Psoas muscle (tissue), 7 donors: ENCODE measurements at regions not wholly inside any gene's neighbourhood (a gene's known extent, or its start where the extent isn't known, plus 50 kb on each side); places are given as distances from the start of the nearest gene placed in this dataset.

Experiments
- ATAC-seq, 4 donors: fragments of 200-7000 bp; cut with Tn5 transposase; one replicate each; pipeline ENCODE4 v1.9.1; 2020; ENCODE audit warnings: moderate library complexity in 3 of 4, mild to moderate bottlenecking in 2 of 4
- DNase-seq, 2 donors: peaks; one replicate each; pipeline ENCODE4 v3.0.0-alpha.2; 2020
- H3K27ac ChIP-seq: fragments of 200-600 bp; one replicate; pipeline ENCODE4 v1.8.0; 2022
- H3K27me3 ChIP-seq, 3 donors: fragments of 200-600 bp in 1 of 3; one replicate each; pipeline versions ENCODE4 v1.6.1 to v1.8.0; 2013 to 2022; ENCODE audit warnings: low read length in 2 of 3, mild to moderate bottlenecking in 2 of 3, moderate library complexity in 1 of 3; ENCODE audit not compliant: insufficient read depth in 3 of 3
- H3K36me3 ChIP-seq, 2 donors: fragments of 200-600 bp in 1 of 2; one replicate each; pipeline versions ENCODE4 v1.6.1 to v1.8.0; 2013 to 2022; ENCODE audit warnings: low read depth in 1 of 2, mild to moderate bottlenecking in 1 of 2, moderate library complexity in 1 of 2; ENCODE audit not compliant: insufficient read depth in 1 of 2
- H3K4me1 ChIP-seq: fragments of 200-600 bp; one replicate; pipeline ENCODE4 v1.8.0; 2022
- H3K4me3 ChIP-seq: fragments of 200-600 bp; one replicate; pipeline ENCODE4 v1.8.0; 2022; ENCODE audit warnings: mild to moderate bottlenecking
- H3K9me3 ChIP-seq: fragments of 200-600 bp; one replicate; pipeline ENCODE4 v1.8.0; 2022
- WGBS, 3 donors: extraction: QIAGEN DNeasy Blood & Tissue Kit; methylation state at CpG; one replicate each; pipeline versions ENCODE4 v1.1.6 to v1.1.7; 2013; 5-methylcytosine and 5-hydroxymethylcytosine counted together
- intact Hi-C, 2 donors: fragments of 100-400 bp; cut with DNase I; formaldehyde crosslinking; loops; one replicate each; pipeline versions ENCODE4 v1.11.0 to v1.14.2; 2022
- TF ChIP-seq, protein P1 (sequence below): fragments of 200-600 bp; IDR thresholded peaks from one replicate; pipeline ENCODE4 v1.8.0; 2022; ENCODE audit warnings: antibody characterized with exemption
- donor health status: healthy with polysubstance abuse.
- donor health status: DM: no; HTN: no; CAD: no; lungs with moderate emphysema.
- donor health status: Bipolar disorder and iron deficiency.
- donor health status: healthy.
- donor health status: DM: yes; HTN: yes; CAD: no.
- donor health status: DM: no; HTN: no; CAD: no.
- donor health status: DM: yes; HTN: yes; CAD: no.

DNA sequence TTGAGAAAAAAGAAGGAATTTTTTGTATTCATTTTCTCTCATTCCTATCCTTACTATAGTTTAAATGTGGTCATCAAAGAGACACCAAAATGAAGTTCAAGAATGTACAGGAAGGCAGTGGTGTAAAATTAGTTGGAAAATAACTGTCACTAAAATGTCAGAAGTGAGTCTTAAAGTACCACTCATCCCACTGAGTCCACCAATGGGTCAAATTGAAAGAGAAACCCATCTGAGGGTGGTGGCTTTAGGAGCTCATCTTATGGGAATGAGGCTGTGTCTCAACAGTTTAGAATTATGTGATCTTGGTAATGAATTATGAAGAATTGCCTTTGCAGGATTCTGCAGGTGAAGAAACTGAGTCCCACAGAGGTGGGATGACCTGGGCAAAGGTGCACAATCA, 403.5 kb downstream of the FGF9 start:
- Histone ChIP-seq H3K9me3 (no peaks in the 10 kb centered on the region), H3K4me3 (no peak overlapping the region), H3K36me3 (no peaks in the 10 kb centered on the region), H3K4me1 (no peaks in the 10 kb centered on the region), H3K27ac (no peak overlapping the region), H3K27me3 (no peaks in the 10 kb centered on the region)
- no peak for DNase-seq
- intact Hi-C loops, result no loop called here
- TF ChIP-seq, protein P1, sequence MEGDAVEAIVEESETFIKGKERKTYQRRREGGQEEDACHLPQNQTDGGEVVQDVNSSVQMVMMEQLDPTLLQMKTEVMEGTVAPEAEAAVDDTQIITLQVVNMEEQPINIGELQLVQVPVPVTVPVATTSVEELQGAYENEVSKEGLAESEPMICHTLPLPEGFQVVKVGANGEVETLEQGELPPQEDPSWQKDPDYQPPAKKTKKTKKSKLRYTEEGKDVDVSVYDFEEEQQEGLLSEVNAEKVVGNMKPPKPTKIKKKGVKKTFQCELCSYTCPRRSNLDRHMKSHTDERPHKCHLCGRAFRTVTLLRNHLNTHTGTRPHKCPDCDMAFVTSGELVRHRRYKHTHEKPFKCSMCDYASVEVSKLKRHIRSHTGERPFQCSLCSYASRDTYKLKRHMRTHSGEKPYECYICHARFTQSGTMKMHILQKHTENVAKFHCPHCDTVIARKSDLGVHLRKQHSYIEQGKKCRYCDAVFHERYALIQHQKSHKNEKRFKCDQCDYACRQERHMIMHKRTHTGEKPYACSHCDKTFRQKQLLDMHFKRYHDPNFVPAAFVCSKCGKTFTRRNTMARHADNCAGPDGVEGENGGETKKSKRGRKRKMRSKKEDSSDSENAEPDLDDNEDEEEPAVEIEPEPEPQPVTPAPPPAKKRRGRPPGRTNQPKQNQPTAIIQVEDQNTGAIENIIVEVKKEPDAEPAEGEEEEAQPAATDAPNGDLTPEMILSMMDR, result no peak
- ATAC-seq, result no peak

DNA sequence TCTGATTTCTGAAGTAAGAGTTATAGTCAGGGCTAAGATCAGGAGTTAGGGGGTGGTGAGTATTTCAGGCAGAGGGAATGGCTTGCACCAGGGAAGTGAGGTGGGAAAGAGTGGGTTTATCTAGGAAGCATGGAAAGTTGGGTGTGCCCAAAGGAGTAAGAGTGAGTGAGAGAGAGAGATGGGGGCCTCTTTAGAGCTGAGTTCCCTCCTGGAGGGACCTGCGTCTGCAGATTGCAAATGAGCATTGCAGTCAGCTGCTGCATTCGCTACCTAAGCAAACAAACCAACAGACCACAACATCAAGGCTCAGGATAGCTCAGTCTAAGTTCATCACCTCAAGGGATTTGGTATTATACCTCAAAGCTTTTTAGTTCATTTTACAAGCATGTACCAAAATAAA, 405.8 kb downstream of the FGF9 start:
- TF ChIP-seq, protein P1, result no peak
- DNase-seq (no peak), ATAC-seq (no peak)
- Histone ChIP-seq H3K4me3 (no peak overlapping the region), H3K27ac (no peak overlapping the region), H3K4me1 (no peaks in the 10 kb centered on the region), H3K36me3 (no peaks in the 10 kb centered on the region), H3K27me3 (no peaks in the 10 kb centered on the region), H3K9me3 (no peaks in the 10 kb centered on the region)
- intact Hi-C loops, result no loop called here
- WGBS, 3 donors, result 85 to 92% (median 88%) methylated on average over 2 of the region's 2 CpGs

- Histone ChIP-seq H3K9me3 (no peaks in the 10 kb centered on the region), H3K4me3 (no peak overlapping the region), H3K27ac (no peak overlapping the region), H3K4me1 (no peaks in the 10 kb centered on the region), H3K27me3 (no peaks in the 10 kb centered on the region), H3K36me3 (no peaks in the 10 kb centered on the region)
- ATAC-seq (no peak), DNase-seq (no peak)
- intact Hi-C loops, result no loop called here
- 22 to 45% (median 35%) methylated on average over 3 of the region's 3 CpGs for WGBS, 3 donors
- TF ChIP-seq, protein P1, result no peak
These were observed 406.4 kb downstream of the FGF9 start for GRCh38 chr13:22077205-22077683.

- no peak overlapping the region for H3K27ac ChIP-seq
- H3K9me3 ChIP-seq, result no peaks in the 10 kb centered on the region
- H3K4me1 ChIP-seq, result no peaks in the 10 kb centered on the region
- intact Hi-C loops, result no loop called here
- ATAC-seq (no peak), DNase-seq (no peak)
- H3K4me3 ChIP-seq, result no peak overlapping the region
- H3K36me3 ChIP-seq, result no peaks in the 10 kb centered on the region
- H3K27me3 ChIP-seq, result no peaks in the 10 kb centered on the region
- 35 to 70% (median 39%) methylated on average over 2 of the region's 2 CpGs for WGBS, 3 donors
- TF ChIP-seq, protein P1, result no peak
These were observed 406.9 kb downstream of the FGF9 start for GRCh38 chr13:22077764-22078163.

- TF ChIP-seq, protein P1, result no peak
- Histone ChIP-seq H3K4me1 (no peaks in the 10 kb centered on the region), H3K27ac (no peak overlapping the region), H3K9me3 (no peaks in the 10 kb centered on the region), H3K4me3 (no peak overlapping the region), H3K27me3 (no peaks in the 10 kb centered on the region), H3K36me3 (no peaks in the 10 kb centered on the region)
- DNase-seq (no peak), ATAC-seq (no peak)
- 79 to 83% (median 81%) methylated on average over 11 of the region's 11 CpGs for WGBS, 3 donors
- intact Hi-C loops, result no loop called here
These were observed 409.1 kb downstream of the FGF9 start for GRCh38 chr13:22079961-22080360.
